ENCODE measurements at regions not wholly inside any gene's neighbourhood (a gene's known extent, or its start where the extent isn't known, plus 50 kb on each side); places are given as distances from the start of the nearest gene placed in this dataset.
"Not testable (repeated sequence)": the region's sequence is repeated elsewhere in the genome, so short reads cannot be mapped to it uniquely, and the experiment has no call there.

DNA sequence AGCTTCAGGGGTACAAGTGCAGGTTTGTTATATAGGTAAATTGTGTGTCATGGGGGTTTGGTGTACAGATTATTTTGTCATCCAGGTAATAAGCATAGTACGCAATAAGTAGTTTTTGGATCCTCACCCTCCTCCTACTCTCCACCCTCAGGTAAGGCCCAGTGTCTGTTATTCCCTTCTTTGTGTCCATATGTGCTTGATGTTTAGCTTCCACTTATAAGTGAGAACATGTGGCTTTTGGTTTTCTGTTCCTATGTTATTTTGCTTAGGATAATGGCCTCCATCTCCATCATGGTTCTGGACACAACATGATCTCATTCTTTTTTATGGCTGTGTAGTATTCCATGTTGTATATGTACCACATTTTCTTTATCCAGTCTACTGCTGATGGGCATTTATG lies 298.4 kb downstream of the LIG4 start:
- not testable (repeated sequence) for DNase-seq (ENCODE audit: low read depth)

DNA sequence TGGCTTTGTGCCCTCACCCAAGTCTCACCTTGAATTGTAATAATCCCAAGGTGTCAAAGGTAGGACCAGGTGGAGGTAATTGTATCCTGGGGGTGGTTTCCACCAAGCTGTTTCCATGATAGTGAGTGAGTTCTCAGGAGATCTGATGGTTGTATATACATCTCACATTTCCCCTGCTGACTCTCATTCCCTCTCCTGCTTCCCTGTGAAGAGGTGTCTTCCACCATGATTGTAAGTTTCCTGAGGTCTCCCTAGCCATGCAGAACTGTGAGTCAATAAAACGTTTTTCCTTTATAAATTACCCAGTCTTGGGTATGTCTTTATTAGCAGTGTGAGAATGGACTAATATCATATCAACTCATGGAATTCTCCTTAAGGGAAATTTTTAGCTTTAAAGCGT lies 302.6 kb downstream of the LIG4 start:
- no peak for DNase-seq (ENCODE audit: low read depth)

DNA sequence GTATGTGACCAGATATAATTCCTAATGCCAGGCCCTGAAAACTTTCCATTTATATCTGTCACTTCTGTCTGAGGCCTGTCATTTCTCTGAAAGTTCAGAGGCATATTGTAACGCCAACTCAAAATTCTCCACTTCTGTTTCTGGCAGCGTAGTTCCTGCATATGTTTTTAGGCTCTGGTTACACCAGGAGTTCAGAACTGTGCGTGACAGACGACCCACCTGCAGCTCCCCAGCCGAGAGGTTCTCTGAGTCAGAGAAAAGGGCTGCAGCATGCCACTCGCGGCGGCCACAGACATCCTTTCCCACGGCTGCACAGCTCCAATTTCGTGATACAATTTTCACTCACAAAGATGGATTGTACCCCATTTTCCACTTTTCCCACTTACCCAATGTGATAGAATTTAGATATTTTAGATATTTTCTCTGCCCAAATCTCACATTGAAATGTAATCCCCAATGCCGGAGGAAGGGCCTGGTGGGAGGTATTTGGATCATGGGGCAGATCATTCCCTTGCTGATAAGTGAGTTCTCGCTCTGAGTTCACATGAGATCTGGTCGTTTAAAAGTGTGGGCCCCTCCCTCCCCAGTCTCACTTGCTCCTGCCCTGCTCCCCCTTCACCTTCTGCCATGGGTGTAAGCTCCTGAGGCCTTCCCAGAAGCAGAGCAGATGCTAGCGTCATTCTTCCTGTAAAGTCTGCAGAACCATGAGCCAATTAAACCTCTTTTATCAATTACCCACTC lies 308.1 kb downstream of the LIG4 start:
- DNase-seq (ENCODE audit: low read depth) = no peak

DNA sequence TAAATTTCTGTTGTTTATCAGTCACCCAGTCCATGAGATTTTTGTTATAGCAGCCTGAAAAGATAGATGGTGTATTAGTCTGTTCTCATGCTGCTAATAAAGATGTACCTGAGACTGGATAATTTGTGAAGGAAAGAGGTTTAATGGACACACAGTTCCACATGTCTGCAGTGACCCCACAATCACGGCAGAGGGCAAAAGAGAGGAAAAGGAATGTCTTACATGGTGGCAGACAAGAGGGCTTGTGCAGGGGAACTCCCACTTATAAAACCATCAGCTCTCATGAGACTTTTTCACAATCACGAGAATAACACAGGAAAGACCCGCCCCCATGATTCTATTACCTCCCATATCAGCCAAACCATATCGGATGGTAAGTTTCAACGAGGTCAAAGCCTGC lies 309.2 kb downstream of the LIG4 start:
- no peak for DNase-seq (ENCODE audit: low read depth)

DNA sequence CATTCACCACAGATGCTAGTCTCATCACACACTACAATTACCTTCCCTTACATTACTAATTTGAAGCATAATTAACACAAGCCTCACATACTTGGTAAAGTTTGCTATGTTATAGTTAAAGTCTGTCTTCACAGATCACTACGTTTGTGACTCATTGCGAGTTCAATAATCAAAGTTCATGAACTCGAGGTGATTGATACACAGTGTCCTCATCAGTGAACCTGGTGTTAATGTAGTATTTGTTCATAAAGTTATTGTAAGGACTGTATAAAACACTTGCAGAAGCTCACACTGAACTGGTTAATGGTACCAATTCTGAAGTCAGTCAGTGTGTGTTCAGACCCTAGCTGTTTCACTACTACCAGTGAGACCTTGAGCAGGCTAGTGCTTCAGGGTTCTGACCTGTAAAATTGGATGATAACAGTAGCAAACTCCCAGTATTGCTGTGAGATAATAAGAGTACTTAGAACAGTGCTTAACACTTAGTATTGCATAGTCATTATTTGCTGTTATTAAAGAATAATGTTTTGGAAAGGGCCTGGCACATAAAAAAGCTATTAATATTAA lies 313.3 kb downstream of the LIG4 start:
- DNase-seq (ENCODE audit: low read depth) = no peak

DNA sequence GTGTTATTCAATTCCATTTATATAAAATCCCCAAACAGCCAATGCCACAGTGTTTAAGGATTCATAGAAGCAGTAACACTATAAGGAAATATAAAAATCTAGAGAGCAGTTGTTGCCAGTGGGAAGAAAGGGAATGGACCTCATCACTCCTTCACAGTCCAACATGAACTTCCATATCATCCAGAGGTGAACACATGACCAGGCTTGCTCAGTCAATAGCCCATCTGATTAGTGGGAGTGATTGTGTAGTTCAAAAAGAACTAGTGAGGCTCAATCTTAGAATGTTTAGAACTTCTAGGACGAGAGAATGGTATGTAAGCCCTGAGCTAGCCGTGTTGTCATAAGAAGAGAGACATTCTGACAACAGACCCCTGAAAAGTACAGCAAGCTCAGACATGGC lies 314.1 kb downstream of the LIG4 start:
- no peak for DNase-seq (ENCODE audit: low read depth)

DNA sequence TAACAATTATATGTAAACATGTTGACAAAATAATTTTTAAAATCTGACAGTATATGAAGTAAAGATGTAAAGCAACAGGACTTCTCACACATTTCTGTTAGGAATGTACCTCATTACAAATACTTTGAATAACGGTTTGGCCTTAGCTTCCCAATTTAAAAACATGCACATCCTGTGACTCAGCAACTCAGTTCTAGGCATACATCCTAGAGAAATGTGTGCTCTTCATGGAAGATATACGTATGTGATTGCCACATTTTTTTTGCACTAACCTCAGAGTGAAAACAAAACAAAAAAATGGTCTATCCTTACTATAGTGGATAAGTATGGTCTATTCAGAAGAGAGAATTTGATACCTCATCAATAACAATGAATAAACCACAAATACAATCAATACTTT lies 314.6 kb downstream of the LIG4 start:
- no peak for DNase-seq (ENCODE audit: low read depth)

DNA sequence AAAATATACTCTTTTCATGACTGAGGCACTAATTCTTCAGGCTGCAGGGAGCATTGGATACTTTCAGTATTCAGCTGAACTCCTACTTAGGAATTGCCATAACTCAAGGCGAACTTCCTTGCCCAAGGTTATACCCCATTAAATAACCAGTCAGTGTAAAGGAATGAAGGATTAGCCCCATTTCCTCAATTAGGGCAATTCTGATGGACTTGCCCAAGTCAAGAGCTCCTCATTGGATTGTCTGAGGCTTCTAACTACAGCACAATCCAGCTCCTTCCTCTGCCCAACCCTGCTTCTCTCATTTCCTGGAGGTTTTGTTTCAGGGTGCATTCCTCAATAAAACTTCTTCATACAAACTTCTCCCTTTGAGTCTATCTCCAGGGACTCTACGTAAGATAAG lies 329.2 kb downstream of the LIG4 start:
- no peak for DNase-seq (ENCODE audit: low read depth)

DNA sequence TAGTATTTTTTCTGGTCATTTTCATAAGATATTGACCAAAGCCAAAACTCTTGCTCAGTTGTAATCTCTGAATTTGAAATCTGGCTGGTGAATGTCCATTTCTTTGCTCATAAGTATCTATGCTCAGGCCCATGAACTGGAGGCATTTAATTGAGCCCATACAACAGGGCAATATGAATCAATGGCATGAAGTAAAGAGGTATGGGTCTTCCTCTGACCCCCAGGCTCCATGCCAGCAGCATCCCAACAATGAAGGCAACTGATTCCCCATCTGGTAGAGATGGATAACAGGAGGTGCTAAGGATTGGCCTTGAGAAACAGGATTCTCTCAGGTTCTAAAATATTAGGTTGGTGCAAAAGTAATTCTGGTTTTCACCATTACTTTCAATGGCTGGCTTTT lies 330.8 kb downstream of the LIG4 start:
- DNase-seq (ENCODE audit: low read depth) = no peak

DNA sequence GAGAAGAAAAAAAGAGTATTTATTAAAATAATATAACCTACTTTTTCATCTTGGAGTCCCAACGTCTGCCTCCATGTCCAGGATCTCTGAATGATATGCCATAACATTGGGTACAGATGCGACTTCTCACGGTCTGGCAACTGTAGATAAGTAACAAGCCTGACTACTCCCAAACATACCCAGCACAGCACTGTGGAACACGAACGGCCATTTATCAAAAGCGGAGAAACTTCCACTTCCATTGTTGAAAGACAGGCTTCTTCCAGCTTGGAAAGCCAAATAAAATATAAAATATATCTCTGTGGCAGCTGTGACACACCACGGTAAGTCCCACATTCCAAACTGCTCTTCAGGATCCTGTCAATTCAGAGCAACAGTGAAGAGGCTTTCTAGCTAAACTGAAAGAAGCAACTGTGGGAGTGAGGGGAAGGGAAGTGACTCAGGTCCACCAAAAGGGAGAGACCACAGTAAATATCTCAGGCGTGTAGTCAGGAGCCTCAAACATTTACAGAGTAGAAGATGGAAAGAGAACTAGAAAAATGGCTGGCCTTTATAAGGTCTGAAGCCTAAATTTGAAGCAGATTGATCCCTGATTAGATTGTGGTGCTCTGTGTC lies 331.7 kb downstream of the LIG4 start:
- no peak for DNase-seq (ENCODE audit: low read depth)

DNA sequence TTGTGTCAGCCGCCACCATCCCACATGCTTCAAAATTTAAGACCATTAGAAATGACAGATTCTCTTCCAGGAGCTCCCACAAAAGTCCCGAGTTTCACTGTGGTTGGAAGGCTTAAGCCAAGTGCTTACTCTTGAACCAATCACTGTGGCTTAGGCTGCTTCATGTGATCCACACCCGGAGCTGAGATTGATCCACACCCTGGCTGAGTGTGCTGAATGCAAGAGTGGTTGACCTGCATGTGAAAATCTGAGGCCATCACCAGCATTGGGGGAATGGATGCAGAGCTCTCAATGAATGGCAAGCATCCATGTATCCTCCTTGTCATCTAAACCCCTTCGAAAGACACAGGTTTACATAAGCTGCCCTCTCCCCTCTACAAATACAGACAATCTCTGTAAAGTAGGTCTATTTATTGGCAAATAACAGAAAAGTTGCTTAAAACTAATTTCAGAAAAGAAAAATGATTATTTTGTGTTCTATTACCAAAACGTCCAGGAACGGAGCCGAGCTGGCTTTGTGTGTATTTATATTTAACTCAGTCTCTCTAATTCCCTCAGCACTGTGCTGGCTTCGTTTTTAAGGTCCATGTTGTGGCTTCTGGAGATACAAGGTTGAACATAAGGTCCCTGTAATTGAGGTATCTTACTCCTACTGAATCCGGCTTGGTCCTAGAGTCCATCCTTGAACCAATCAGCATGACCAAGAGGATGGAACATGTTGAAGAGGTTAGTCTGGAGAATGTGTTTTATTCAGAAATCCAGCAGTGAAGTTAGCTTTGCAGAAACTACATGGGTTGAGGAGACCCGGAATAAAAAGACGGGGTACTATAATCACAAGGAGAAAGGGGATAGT lies 332.4 kb downstream of the LIG4 start:
- DNase-seq (ENCODE audit: low read depth) = no peak

DNA sequence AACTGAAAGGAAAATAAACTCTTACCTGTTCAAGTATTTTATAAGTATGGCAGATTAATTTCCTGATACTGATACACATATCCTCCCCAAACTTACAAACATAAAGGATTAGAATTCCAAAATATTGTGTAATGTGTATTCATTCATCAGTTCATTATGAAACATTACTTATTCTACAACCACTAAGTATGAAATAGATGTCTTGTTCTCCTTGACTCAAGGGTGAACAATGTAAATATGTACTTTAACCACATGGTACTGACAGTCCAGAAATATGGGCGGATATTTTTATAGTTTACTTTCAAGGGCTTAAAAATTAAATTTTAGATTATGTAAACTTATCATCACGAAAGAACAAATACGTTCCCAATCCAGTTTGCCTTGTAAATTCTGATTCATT lies 334.0 kb downstream of the LIG4 start:
- no peak for DNase-seq (ENCODE audit: low read depth)

DNA sequence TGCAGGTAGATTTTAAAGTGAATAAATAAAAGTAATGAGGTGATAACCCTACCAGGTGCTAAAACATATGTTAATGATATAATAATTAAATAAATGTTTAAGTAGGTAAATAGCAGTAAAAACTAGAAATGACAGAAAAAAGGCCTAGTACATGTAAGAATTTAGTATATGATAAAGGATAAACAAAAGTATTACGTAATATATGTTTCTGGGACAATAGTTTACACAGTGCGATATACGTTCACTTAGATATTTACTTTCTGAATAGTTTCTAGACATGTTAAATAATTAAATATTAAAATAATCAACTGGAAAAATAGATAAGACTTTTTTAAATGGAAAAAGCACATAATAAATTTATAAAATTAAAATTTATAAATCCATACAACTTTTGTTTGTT lies 340.9 kb downstream of the LIG4 start:
- no peak for DNase-seq (ENCODE audit: low read depth)

DNA sequence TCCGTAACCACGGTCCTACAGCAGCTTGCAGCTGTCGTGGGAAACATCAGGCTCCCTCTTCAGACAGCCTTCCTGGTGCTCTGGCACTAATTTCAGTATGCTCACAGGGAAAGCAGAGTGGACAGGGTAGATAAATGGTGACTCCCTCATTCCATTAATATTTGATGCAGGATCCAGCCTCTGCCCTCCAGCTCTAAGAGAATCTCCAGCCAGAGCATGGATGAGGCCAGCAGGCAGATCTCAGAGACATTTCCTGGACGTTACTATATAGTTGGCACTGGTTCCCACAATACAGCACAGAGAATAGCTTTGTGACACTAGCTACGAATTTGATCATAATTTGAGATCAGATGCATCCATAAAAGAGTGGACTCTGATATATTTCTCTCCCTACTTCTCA lies 341.4 kb downstream of the LIG4 start:
- DNase-seq (ENCODE audit: low read depth) = no peak

DNA sequence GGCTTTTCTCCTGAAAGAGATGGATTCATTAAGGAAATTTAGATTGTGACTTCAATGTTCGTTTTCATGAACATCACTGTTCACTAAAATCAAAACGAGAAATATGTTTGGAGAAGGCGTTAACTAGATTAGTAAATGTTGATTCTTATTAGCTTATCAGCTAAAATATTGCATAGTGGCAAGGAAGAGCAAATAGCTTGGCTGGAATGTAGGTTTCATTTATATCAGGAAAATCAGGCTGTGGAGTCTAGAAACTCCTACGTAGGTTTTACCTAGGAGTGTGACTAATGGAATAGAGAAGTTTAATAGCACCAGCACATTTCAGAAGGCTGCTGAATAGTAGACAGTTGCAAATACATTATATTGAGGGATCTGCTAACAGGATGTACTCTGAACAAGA lies 344.9 kb downstream of the LIG4 start:
- DNase-seq (ENCODE audit: low read depth) = no peak

DNA sequence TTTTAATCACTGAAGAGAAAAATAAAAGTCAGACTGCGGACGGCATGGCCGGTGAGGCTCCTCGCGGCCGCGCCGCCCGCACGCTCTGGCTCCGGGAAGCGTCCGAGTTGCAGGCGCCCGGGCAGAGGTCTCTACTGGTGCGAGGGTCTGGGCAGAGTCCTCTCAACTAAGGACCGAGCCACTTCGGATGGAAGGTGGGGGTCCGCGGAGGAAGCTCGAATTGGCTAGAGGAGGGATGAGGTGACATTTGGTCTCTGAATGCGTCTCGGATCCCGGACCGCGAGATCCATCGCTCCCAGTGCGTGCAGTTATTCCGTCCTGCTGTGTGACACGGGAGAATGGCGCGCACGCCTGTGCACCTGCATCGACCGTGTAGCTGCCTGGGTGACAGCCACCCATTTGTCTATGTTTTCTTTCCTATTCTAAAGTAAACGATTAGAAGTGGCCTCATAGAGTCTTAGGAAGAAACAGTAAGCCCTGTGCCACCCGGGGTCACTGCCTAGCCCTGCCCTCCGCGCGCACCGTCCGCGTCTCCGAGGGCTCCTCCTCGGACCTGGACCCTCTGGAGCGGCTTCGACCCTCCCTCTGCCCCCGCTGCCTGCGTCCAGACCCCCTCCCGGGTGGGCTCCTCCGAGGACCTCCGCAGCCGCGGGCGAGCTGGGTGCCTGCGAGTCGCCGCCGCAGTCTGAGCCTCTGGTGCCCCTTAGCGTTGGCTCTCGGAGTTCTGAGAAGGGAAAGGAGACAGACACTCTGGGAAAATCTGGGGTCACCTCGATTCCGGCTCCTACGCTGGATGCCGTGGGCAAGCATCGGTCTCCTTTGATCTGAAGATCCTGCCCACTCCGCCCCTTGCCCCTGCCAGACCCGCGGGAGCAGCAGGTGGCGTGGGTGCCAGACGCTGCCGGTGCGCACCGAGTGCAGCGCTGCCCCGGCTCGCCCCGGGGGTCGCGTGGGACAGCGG lies 347.4 kb downstream of the LIG4 start:
- no peak for DNase-seq (ENCODE audit: low read depth)

DNA sequence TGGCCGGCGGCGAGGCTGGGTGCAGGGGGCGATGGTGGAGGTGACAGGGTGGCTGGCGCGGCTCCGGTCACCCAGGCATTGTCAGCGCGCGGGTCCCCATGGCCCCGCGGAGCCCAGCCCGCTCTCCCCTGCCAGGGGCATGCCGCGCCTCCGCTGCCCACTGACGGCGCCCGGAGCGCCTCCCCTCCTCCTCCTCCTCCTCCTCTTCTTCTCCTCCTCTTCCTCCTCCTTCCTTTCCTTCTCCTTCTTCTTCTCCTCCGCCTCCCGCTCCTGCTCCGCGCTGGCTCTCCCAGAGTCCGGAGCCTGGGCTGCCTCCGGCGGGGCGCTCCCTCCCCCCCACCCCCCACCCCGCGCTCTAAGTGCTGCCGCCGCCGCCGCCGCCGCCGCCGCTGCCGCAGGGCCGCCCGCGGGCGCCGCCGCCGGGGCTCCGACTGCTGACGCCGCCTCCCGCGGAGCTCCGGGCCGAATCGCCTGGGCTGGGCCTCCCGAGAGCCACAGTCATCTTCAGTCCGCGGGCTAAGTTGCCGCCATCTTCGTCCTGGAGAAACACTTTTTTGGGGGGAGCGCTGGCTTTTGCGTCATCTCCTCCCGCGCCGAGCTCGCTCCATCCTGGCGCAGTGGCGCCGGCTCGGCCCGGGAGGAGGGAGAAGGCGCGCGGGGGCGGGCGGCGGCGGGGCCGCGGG lies 348.3 kb downstream of the LIG4 start:
- DNase-seq (ENCODE audit: low read depth) = no peak

DNA sequence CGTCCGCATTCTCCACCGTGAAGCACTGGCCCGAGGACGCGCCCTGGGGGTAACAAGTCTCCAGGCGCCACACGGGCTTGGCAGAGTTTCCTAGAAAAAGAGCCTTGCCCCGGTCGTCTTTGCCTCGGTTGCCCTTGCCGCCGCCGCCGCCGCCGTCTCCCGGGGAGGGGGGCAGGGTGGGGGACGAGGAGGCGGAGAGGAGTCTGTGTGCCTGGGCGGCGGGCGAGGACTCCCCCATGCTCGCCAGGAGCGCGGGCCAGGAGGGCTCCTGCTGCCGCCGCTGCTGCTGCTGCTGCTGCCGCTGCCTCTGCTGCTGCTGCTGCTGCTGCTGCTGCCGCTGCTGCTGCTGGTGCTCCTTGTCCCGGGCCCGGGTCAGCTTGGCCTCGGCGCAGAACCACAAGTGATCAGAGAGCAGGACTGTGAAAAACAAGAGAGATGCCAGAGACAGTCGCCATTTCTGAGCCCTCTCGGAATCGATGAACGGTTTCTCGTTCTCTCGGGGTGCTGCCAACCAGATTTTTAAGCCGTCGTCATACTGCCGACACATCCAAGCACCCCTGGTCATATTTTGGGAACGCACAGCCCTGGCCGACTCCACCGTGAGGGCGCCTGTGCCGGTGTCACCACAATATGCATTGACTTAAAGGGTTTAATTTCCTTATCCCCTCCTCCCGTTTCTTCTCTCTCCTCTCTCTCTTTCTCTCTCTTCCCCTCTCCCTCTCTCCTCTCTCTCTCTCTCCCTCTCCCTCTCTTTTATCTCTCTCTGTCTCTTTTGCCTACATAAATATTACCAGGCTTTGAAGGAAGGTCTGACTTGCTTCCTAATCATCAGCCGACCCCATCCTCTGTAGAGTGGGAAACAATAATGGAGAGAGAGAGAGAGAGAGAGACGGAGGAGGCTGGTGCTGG lies 349.1 kb downstream of the LIG4 start:
- no peak for DNase-seq (ENCODE audit: low read depth)

DNA sequence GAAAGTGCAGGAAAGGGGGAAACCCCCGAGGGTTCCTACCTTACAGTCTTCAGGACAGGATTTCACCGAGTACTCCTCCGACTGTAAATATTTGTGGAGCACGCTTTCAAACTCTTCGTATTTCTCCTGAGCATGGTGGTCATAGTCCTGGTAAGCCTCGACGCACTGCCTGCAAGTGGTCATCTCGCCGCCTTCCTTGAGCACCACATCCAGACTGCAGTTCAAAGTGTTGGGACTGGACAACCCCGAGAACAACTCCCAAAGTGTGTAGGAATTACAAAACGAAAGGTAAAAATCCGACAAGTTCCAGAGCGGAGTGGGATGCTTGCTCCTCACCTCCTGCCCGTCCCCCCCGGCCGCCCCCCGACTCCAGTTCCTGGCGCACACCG lies 349.7 kb downstream of the LIG4 start:
- no peak for DNase-seq (ENCODE audit: low read depth)

DNA sequence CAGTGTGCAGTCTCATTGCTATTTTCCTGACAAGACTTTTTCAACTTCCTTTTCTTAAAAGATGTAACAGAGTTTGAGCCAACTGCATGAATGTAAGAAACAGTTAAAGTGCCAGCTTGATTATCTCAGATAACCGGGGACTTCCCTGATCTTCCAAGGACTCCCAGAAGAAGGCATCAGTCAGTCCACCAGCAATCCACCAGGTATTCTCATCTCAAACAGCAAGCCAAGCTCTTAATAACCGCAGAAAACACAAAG lies 350.1 kb downstream of the LIG4 start:
- DNase-seq (ENCODE audit: low read depth) = no peak

Data from stimulated activated CD8-positive, alpha-beta memory T cell treated with anti-CD3 and anti-CD28 coated beads, Interleukin-15, amount 100 ng/mL, for 1 hour (primary cell).